ENCODE measurements at regions not wholly inside any gene's neighbourhood (a gene's known extent, or its start where the extent isn't known, plus 50 kb on each side); places are given as distances from the start of the nearest gene placed in this dataset.

GRCh38 chr18:42298759-42299675 is 344.0 kb downstream of the PIK3C3 start:
- peak; percentile 81 to 86 for DNase-seq (ENCODE audit: low read depth in 2 of 2)
- TF ChIP-seq CTCF (IDR thresholded peaks at IDR 0.05; ENCODE audit: low read depth, low read length), result peak; percentile 85
- peak overlapping the region in 1 of 2 donors; percentile 15 for H3K4me3 ChIP-seq (replicated peaks in 1 of 2; ENCODE audit: low read depth in 2 of 2, low read length in 2 of 2)

- DNase-seq (ENCODE audit: low read depth in 2 of 2), result peak in 1 of 2 donors; percentile 45
- TF ChIP-seq CTCF (IDR thresholded peaks at IDR 0.05; ENCODE audit: low read depth, low read length), result no peak
Observed at GRCh38 chr18:42305869-42306593, 351.0 kb downstream of the PIK3C3 start.

GRCh38 chr18:42306594-42306980 is 351.6 kb downstream of the PIK3C3 start:
- TF ChIP-seq CTCF (IDR thresholded peaks at IDR 0.05; ENCODE audit: low read depth, low read length), result no peak
- no peak overlapping the region for H3K4me3 ChIP-seq (replicated peaks in 1 of 2; ENCODE audit: low read depth in 2 of 2, low read length in 2 of 2)
- no peak for DNase-seq (ENCODE audit: low read depth in 2 of 2)

More at GRCh38 chr18:42305869-42306593, 351.0 kb downstream of the PIK3C3 start:
- no peak overlapping the region for H3K4me3 ChIP-seq (replicated peaks in 1 of 2; ENCODE audit: low read depth in 2 of 2, low read length in 2 of 2)

GRCh38 chr18:42310956-42311355 is 355.9 kb downstream of the PIK3C3 start:
- no peak for TF ChIP-seq CTCF (IDR thresholded peaks at IDR 0.05; ENCODE audit: low read depth, low read length)
- H3K4me3 ChIP-seq (replicated peaks in 1 of 2; ENCODE audit: low read depth in 2 of 2, low read length in 2 of 2), result no peak overlapping the region
- DNase-seq (ENCODE audit: low read depth in 2 of 2), result peak; percentile 31 to 85

- DNase-seq (ENCODE audit: low read depth in 2 of 2), result peak; percentile 22 to 28
- no peak overlapping the region for H3K4me3 ChIP-seq (replicated peaks in 1 of 2; ENCODE audit: low read depth in 2 of 2, low read length in 2 of 2)
- no peak for TF ChIP-seq CTCF (IDR thresholded peaks at IDR 0.05; ENCODE audit: low read depth, low read length)
Observed at GRCh38 chr18:42326752-42327151, 371.7 kb downstream of the PIK3C3 start.

GRCh38 chr18:42328931-42329330 is 373.9 kb downstream of the PIK3C3 start:
- TF ChIP-seq CTCF (IDR thresholded peaks at IDR 0.05; ENCODE audit: low read depth, low read length), result no peak
- H3K4me3 ChIP-seq (replicated peaks in 1 of 2; ENCODE audit: low read depth in 2 of 2, low read length in 2 of 2), result no peak overlapping the region
- no peak for DNase-seq (ENCODE audit: low read depth in 2 of 2)
